Prostate gland (tissue), 2 donors: ENCODE measurements at regions not wholly inside any gene's neighbourhood (a gene's known extent, or its start where the extent isn't known, plus 50 kb on each side); places are given as distances from the start of the nearest gene placed in this dataset.

ENCODE experiments used
- CTCF ChIP-seq, 4 experiments: fragments of 200-600 bp in 2 of 4; fragments of 450-650 bp in 2 of 4; sonication (generic) in 2 of 4; IDR thresholded peaks; 1 replicate in 3 of 4; 2 replicates in 1 of 4; pipeline ENCODE4 v1.5.1; 2016 to 2019; ENCODE audit warnings: antibody characterized with exemption in 4 of 4, mild to moderate bottlenecking in 2 of 4, moderate library complexity in 2 of 4
- POLR2A ChIP-seq: fragments of 450-650 bp; IDR thresholded peaks from one replicate; pipeline ENCODE4 v1.6.1; 2016; ENCODE audit warnings: antibody characterized with exemption, mild to moderate bottlenecking

- TF ChIP-seq CTCF (IDR thresholded peaks at IDR 0.05) (no peak), POLR2A (no peak)
These were observed 668.7 kb upstream of the NRSN1 start for GRCh38 chr6:23457321-23457720.
